Suppressor macrophage treated with lipopolysaccharide for 1 hour (primary cell): ENCODE measurements at regions not wholly inside any gene's neighbourhood (a gene's known extent, or its start where the extent isn't known, plus 50 kb on each side); places are given as distances from the start of the nearest gene placed in this dataset.

Experiments
- DNase-seq, 3 donors: peaks; one replicate each; pipeline ENCODE4 v3.0.0-alpha.2; 2020 to 2022

DNA sequence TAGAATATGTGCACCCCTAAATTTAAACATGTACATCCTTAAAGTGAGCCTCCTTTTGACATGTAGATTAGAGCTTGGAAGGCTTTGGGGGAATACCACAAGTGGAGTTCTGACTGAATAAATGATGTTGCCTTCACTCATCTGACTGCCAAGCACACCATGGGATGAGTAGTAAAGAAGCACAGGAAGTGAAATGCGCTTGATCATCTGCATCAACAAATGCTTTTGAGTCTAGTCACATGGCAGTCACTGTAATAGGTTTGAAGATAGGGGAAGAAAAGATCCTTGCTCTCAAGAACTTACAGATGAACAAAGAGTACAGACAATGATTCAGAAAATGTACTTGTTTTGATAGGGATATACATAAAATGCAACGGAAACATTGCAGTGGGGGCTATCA lies 62.0 kb upstream of the STARD4 start:
- DNase-seq: peak in 1 of 3 donors; percentile 60

DNA sequence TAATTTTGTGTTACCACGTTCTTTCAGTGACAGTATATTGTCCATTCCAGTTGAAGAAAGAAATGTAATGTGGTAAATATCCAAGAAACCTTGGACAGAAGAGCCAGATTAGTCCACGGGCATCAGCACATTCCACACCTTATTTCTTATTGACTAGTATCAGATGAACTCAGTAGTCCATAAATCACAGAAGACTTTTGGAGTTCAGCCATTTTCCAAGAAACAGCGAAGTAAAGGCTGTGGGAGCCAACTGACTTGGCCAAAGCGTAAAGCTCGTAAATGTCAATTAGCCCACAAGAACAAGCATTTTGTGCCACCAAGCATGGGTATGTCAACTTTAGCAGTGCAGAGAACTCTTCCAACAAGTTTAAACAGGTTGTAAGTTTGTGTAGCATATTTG lies 60.2 kb upstream of the STARD4 start:
- no peak for DNase-seq

DNA sequence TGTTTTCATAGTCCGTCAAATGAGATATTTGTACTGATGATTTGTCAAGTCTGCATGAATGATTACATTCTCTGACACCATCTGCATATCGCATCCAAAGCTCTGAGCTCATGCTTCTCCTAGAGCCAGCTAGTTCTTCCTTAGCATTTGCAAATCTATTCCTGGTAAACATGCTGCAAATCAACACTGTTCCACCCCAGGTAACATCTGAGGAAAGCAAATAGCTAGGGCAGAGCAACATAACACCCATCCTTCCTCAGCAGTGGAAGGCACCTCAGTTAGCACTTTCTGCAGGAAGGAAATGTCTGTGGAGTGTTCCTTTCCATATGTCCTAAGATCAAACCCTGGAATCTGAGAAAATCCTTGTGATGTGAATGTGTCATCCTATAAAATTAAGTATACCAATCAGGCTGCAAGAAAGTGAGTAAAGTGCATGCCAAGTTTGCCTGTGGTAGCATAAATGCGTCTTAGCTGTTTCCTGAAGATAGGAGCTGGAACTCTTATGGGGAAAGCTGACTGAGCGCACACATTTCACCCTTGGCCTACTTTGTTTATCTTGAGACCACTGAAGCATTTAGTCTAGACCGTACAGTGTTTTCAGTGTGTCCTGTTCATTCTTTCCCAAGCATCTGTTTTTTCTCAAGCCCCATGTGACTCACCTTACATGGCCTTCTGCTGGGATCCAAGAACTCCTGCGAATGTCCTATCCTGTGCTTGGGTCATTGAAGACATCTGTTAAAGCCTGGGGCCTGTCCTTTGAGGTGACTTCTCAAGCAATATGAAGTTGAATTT lies 50.9 kb upstream of the STARD4 start:
- DNase-seq: no peak

DNA sequence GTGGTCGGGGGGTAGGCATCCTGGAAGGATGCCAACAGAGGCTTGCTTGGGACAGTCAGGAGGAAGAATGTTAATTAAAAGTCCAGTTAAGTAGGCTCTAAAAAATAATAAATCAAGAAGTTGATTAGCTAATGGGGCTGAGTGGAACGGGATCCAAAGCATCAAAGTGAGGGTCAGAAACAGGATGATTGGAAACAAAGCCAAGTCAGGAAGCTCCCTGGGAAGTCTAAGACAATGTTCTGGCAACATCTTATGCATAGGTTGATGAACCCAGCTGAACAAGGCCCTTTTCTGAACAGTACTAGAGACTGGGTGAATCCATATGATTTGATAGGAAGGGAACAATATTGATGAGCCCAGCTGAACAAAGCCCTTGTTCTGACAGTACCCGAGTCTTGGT lies 50.2 kb upstream of the STARD4 start:
- no peak for DNase-seq
